CD4-positive, alpha-beta T cell (primary cell): ENCODE measurements at regions not wholly inside any gene's neighbourhood (a gene's known extent, or its start where the extent isn't known, plus 50 kb on each side); places are given as distances from the start of the nearest gene placed in this dataset.
A peak's percentile ranks its signal among the peaks of the same experiment; 100 is the strongest.
"Not testable (repeated sequence)": the region's sequence is repeated elsewhere in the genome, so short reads cannot be mapped to it uniquely, and the experiment has no call there.

Experiments
- ATAC-seq: fragments of 200-7000 bp; cut with Tn5 transposase; one replicate; pipeline ENCODE4 v1.10.0; 2022; ENCODE audit warnings: mild to moderate bottlenecking; ENCODE audit not compliant: poor library complexity
- CTCF ChIA-PET: fragments of 350-600 bp; sonication (Branson Sonifier 250); formaldehyde crosslinking; loops from one replicate; lab custom pipeline; 2021; ENCODE audit warnings: antibody characterized with exemption, inconsistent platforms; lab: Charles Lee
- POLR2A ChIA-PET: fragments of 350-600 bp; sonication (Branson Sonifier 250); formaldehyde crosslinking; loops from one replicate; lab custom pipeline; 2021; ENCODE audit warnings: antibody characterized with exemption, inconsistent platforms; lab: Charles Lee
- DNase-seq, 14 experiments: peaks; one replicate each; pipeline ENCODE4 v3.0.0-alpha.2; 2013 to 2020; ENCODE audit warnings: mixed read lengths in 2 of 14
- H3K27ac ChIP-seq, 2 donors: one replicate each; pipeline versions ENCODE4 v1.5.1 to v1.7.0; 2013; ENCODE audit warnings: low read length in 2 of 2, low read depth in 1 of 2, mild to moderate bottlenecking in 1 of 2
- H3K27me3 ChIP-seq, 2 experiments: 1 replicate in 1 of 2; 2 replicates in 1 of 2; pipeline versions ENCODE4 v1.6.1 to v1.7.0; 2013; ENCODE audit warnings: low read length in 2 of 2, control low read depth in 1 of 2, mild to moderate bottlenecking in 1 of 2, moderate library complexity in 1 of 2; ENCODE audit not compliant: insufficient read depth in 2 of 2, control insufficient read depth in 1 of 2
- H3K36me3 ChIP-seq: one replicate; pipeline ENCODE4 v1.6.1; 2013; ENCODE audit warnings: low read length, control low read depth; ENCODE audit not compliant: insufficient read depth
- H3K4me1 ChIP-seq: one replicate; pipeline ENCODE4 v1.6.1; 2013; ENCODE audit warnings: low read length, control low read depth; ENCODE audit not compliant: insufficient read depth
- H3K4me3 ChIP-seq: one replicate; pipeline ENCODE4 v1.5.1; 2013; ENCODE audit warnings: mild to moderate bottlenecking, low read length, moderate library complexity
- H3K9me3 ChIP-seq, 2 experiments: 1 replicate in 1 of 2; 2 replicates in 1 of 2; pipeline versions ENCODE4 v1.6.1 to v1.7.0; 2013; ENCODE audit warnings: low read length in 2 of 2, mild to moderate bottlenecking in 2 of 2, control low read depth in 1 of 2, moderate library complexity in 1 of 2; ENCODE audit not compliant: control insufficient read depth in 1 of 2, insufficient read depth in 1 of 2
- H3K27ac Mint-ChIP-seq: one replicate; pipeline ENCODE4 v1.8.0; 2020; ENCODE audit warnings: mixed read lengths
- H3K27me3 Mint-ChIP-seq: one replicate; pipeline ENCODE4 v1.8.0; 2021; ENCODE audit warnings: mixed read lengths
- H3K36me3 Mint-ChIP-seq: one replicate; pipeline ENCODE4 v1.8.0; 2021; ENCODE audit warnings: low read depth, mixed read lengths
- H3K4me1 Mint-ChIP-seq: one replicate; pipeline ENCODE4 v1.8.0; 2021; ENCODE audit warnings: low read depth, mixed read lengths
- H3K4me3 Mint-ChIP-seq: one replicate; pipeline ENCODE4 v1.8.0; 2020; ENCODE audit warnings: mild to moderate bottlenecking, mixed read lengths
- H3K9me3 Mint-ChIP-seq: one replicate; pipeline ENCODE4 v1.8.0; 2020; ENCODE audit warnings: mixed read lengths
- CTCF ChIP-seq: fragments of 200-600 bp; IDR thresholded peaks from one replicate; pipeline ENCODE4 v1.8.0; 2022; ENCODE audit warnings: antibody characterized with exemption, mild to moderate bottlenecking
- intact Hi-C, 2 experiments: fragments of 100-400 bp; cut with DNase I in 1 of 2; cut with micrococcal nuclease in 1 of 2; formaldehyde crosslinking; loops; one replicate each; pipeline versions ENCODE4 v1.15.1 to v1.9.0; 2023 to 2025; cut with DNase I, micrococcal nuclease

GRCh38 chr14:101689039-101689501 is 72.4 kb upstream of the PPP2R5C start:
- no peaks in the 10 kb centered on the region for H3K36me3 ChIP-seq
- ChIA-PET CTCF (no interaction called here), POLR2A (no interaction called here)
- Mint-ChIP-seq H3K4me3 (no peak overlapping the region), H3K27ac (no peak overlapping the region), H3K27me3 (peaks cover 11% of the 10 kb centered on the region), H3K4me1 (no peaks in the 10 kb centered on the region), H3K9me3 (no peaks in the 10 kb centered on the region), H3K36me3 (no peaks in the 10 kb centered on the region)
- no peaks in the 10 kb centered on the region for H3K4me1 ChIP-seq
- intact Hi-C loops, result no loop called here
- no peaks in the 10 kb centered on the region for H3K27me3 ChIP-seq
- H3K27ac ChIP-seq, result no peak overlapping the region
- DNase-seq (peak in 1 of 14 experiments; percentile 20), ATAC-seq (no peak)
- H3K4me3 ChIP-seq, result no peak overlapping the region
- H3K9me3 ChIP-seq, result peaks cover 0 to 6% of the 10 kb centered on the region in 2 experiments
- TF ChIP-seq CTCF, result no peak

DNA sequence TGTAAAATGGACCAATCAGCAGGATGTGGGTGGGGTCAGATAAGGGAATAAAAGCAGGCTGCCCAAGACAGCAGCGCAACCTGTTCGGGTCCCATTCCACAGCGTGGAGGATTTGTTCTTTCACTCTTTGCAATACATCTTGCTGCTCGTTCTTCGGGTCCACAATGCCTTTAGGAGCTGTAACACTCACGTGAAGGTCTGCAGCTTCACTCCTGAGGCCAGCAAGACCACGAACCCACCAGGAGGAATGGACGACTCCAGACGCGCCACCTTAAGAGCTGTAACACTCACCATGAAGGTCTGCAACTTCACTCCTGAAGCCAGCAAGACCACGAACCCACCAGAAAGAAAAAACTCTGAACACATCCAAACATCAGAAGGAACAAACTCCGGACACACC is 71.5 kb upstream of the PPP2R5C start:
- H3K4me3 Mint-ChIP-seq, H3K9me3 ChIP-seq, ATAC-seq, H3K4me3 ChIP-seq, H3K4me1 ChIP-seq, H3K9me3 Mint-ChIP-seq, H3K27ac ChIP-seq, H3K27ac Mint-ChIP-seq, H3K27me3 ChIP-seq, H3K36me3 ChIP-seq, intact Hi-C loops, DNase-seq, H3K36me3 Mint-ChIP-seq, H3K4me1 Mint-ChIP-seq, POLR2A ChIA-PET, CTCF ChIA-PET: not testable (repeated sequence)
- H3K27me3 Mint-ChIP-seq, result peaks cover 11% of the 10 kb centered on the region

DNA sequence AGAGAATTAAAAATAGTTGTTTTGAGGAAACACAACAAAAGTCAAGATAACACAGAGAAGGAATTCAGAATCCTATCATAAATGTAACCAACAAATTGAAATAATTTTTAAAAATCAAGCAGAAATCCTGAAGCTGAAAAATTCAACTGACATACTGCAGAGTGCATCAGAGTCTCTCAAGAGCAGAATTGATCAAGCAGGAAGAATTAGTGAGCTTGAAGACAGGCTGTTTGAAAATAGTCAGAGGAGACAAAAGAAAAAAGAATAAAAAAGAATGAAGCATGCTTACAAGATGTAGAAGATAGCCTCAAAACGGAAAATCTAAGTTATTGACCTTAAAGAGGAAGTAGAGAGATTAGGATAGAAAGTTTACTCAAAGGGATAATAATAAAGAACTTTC is 65.8 kb upstream of the PPP2R5C start:
- Histone ChIP-seq H3K36me3 (no peaks in the 10 kb centered on the region), H3K9me3 (peaks cover 0 to 5% of the 10 kb centered on the region in 2 experiments), H3K4me1 (no peaks in the 10 kb centered on the region), H3K27me3 (no peaks in the 10 kb centered on the region), H3K4me3 (no peak overlapping the region), H3K27ac (no peak overlapping the region)
- no peaks in the 10 kb centered on the region for H3K36me3 Mint-ChIP-seq
- no peak overlapping the region for H3K4me3 Mint-ChIP-seq
- ATAC-seq (no peak), DNase-seq (no peak)
- H3K9me3 Mint-ChIP-seq, result peaks cover 6% of the 10 kb centered on the region
- TF ChIP-seq CTCF, result no peak
- ChIA-PET POLR2A (no interaction called here), CTCF (interaction anchor here (1.8 kb wide), 1 partner anchor 12 kb away, joined by 5 read pairs; no protein-coding TSS in a partner anchor)
- no peak overlapping the region for H3K27ac Mint-ChIP-seq
- intact Hi-C loops, result no loop called here
- no peaks in the 10 kb centered on the region for H3K4me1 Mint-ChIP-seq
- H3K27me3 Mint-ChIP-seq, result peaks cover 7% of the 10 kb centered on the region

GRCh38 chr14:101704140-101704539 is 57.4 kb upstream of the PPP2R5C start:
- Histone ChIP-seq H3K9me3 (no peaks in the 10 kb centered on the region), H3K36me3 (no peaks in the 10 kb centered on the region), H3K27ac (no peak overlapping the region), H3K27me3 (no peaks in the 10 kb centered on the region), H3K4me3 (no peak overlapping the region), H3K4me1 (peaks cover 37% of the 10 kb centered on the region)
- no peak for TF ChIP-seq CTCF
- intact Hi-C loops, result loop anchor here in 1 of 2 experiments (10.0 kb wide), 1 partner anchor 811 kb away; no protein-coding TSS in a partner anchor
- Mint-ChIP-seq H3K27me3 (peaks cover 7% of the 10 kb centered on the region), H3K36me3 (no peaks in the 10 kb centered on the region), H3K9me3 (no peaks in the 10 kb centered on the region), H3K4me1 (peaks cover 44% of the 10 kb centered on the region), H3K27ac (peak overlapping the region; percentile 59), H3K4me3 (no peak overlapping the region)
- DNase-seq, result peak in 4 of 14 experiments; percentile 29 to 76 (median 56)
- ChIA-PET POLR2A (no interaction called here), CTCF (no interaction called here)
- ATAC-seq, result peak; percentile 8
